ENCODE measurements at regions not wholly inside any gene's neighbourhood (a gene's known extent, or its start where the extent isn't known, plus 50 kb on each side); places are given as distances from the start of the nearest gene placed in this dataset.

- no peak overlapping the region for H3K4me3 ChIP-seq
- BruUV-seq (replicated peaks), result no TSS peak
- no peaks in the 10 kb centered on the region for H3K27me3 ChIP-seq (replicated peaks in 1 of 2; ENCODE audit: control insufficient read depth in 2 of 2, insufficient read depth in 2 of 2, low read length in 1 of 2)
- no peaks in the 10 kb centered on the region for H3K79me2 ChIP-seq (ENCODE audit: control insufficient read depth, insufficient read depth, low read length)
- no peak overlapping the region for H3K9ac ChIP-seq (ENCODE audit: control insufficient read depth, insufficient read depth, low read length)
- intact Hi-C loops (cut with micrococcal nuclease; ENCODE audit: unreplicated experiment) (no loop called here), in situ Hi-C loops (cut with MboI) (no loop called here)
- H3K4me2 ChIP-seq (ENCODE audit: control insufficient read depth, insufficient read depth), result no peak overlapping the region
- ChIA-PET SMC1A (ENCODE audit: uncharacterized antibody, unreplicated experiment) (interaction anchor here (0.6 kb wide), 1 partner anchor 32 kb away, joined by 3 read pairs; no protein-coding TSS in a partner anchor), CTCF (no interaction called here), RAD21 (ENCODE audit: unreplicated experiment) (no interaction called here), POLR2A (no interaction called here)
- H3K9me3 ChIP-seq (replicated peaks; ENCODE audit: control insufficient read depth, insufficient read depth, low read length), result no peaks in the 10 kb centered on the region
- ATAC-seq (no peak), DNase-seq (ENCODE audit: low read depth, low spot score) (no peak), FAIRE-seq (no peak)
- H4K20me1 ChIP-seq (ENCODE audit: control insufficient read depth, insufficient read depth), result no peaks in the 10 kb centered on the region
- TF ChIP-seq PKNOX1 (IDR thresholded peaks at IDR 0.05) (peak; percentile 45; the same call in 1 of the 2 replicates), RCOR1 (conservative IDR thresholded peaks at IDR 0.05; ENCODE audit: low read depth, low read length) (no peak)
- no peaks in the 10 kb centered on the region for H3K4me1 ChIP-seq (ENCODE audit: control insufficient read depth, insufficient read depth, low read length)
- WGBS (ENCODE audit: insufficient coverage, insufficient replicate concordance, low lambda C conversion rate, missing lambda C conversion rate), result 21% methylated on average over 4 of the region's 4 CpGs
- H3K36me3 ChIP-seq (ENCODE audit: control insufficient read depth in 2 of 2, insufficient read depth in 2 of 2, low read length in 1 of 2), result no peaks in the 10 kb centered on the region
- H2AFZ ChIP-seq (ENCODE audit: control insufficient read depth, low read depth, low read length), result no peak overlapping the region
- no peak overlapping the region for H3K27ac ChIP-seq (ENCODE audit: control insufficient read depth, insufficient read depth)
Measured at GRCh38 chr18:55650363-55650870, 62.4 kb upstream of the TCF4 start.

GRCh38 chr18:55647331-55647730 is 59.3 kb upstream of the TCF4 start:
- DNase-seq (ENCODE audit: low read depth, low spot score) (no peak), FAIRE-seq (no peak), ATAC-seq (no peak)
- Histone ChIP-seq H3K27ac (ENCODE audit: control insufficient read depth, insufficient read depth) (no peak overlapping the region), H3K36me3 (ENCODE audit: control insufficient read depth in 2 of 2, insufficient read depth in 2 of 2, low read length in 1 of 2) (no peaks in the 10 kb centered on the region), H4K20me1 (ENCODE audit: control insufficient read depth, insufficient read depth) (no peaks in the 10 kb centered on the region), H3K4me2 (ENCODE audit: control insufficient read depth, insufficient read depth) (no peak overlapping the region), H3K4me1 (ENCODE audit: control insufficient read depth, insufficient read depth, low read length) (no peaks in the 10 kb centered on the region), H3K27me3 (replicated peaks in 1 of 2; ENCODE audit: control insufficient read depth in 2 of 2, insufficient read depth in 2 of 2, low read length in 1 of 2) (no peaks in the 10 kb centered on the region), H2AFZ (ENCODE audit: control insufficient read depth, low read depth, low read length) (no peak overlapping the region), H3K4me3 (no peak overlapping the region), H3K9me3 (replicated peaks; ENCODE audit: control insufficient read depth, insufficient read depth, low read length) (no peaks in the 10 kb centered on the region), H3K79me2 (ENCODE audit: control insufficient read depth, insufficient read depth, low read length) (no peaks in the 10 kb centered on the region), H3K9ac (ENCODE audit: control insufficient read depth, insufficient read depth, low read length) (no peak overlapping the region)
- WGBS (ENCODE audit: insufficient coverage, insufficient replicate concordance, low lambda C conversion rate, missing lambda C conversion rate), result 13% methylated on average over 4 of the region's 4 CpGs
- intact Hi-C loops (cut with micrococcal nuclease; ENCODE audit: unreplicated experiment), result no loop called here
- BruUV-seq (replicated peaks), result no TSS peak
- ChIA-PET CTCF (no interaction called here), SMC1A (ENCODE audit: uncharacterized antibody, unreplicated experiment) (no interaction called here), RAD21 (ENCODE audit: unreplicated experiment) (no interaction called here), POLR2A (no interaction called here)
- in situ Hi-C loops (cut with MboI), result no loop called here
- TF ChIP-seq BCLAF1 (IDR thresholded peaks at IDR 0.05) (no peak), SKIL (IDR thresholded peaks at IDR 0.05; ENCODE audit: low read depth, poor library complexity, severe bottlenecking) (no peak), SIX5 (IDR thresholded peaks at IDR 0.05; ENCODE audit: low read depth, low read length, severe bottlenecking) (no peak), BCL3 (IDR thresholded peaks at IDR 0.05; ENCODE audit: borderline replicate concordance, insufficient read depth, low read depth, low read length, poor library complexity, severe bottlenecking) (no peak), SRF (IDR thresholded peaks at IDR 0.05; ENCODE audit: low read depth in 2 of 2, low read length in 2 of 2) (no peak), POU2F2 (IDR thresholded peaks at IDR 0.05; ENCODE audit: borderline replicate concordance, low read depth, low read length) (no peak), MTA2 (IDR thresholded peaks at IDR 0.05; ENCODE audit: low read depth) (no peak)
